ENCODE measurements at regions not wholly inside any gene's neighbourhood (a gene's known extent, or its start where the extent isn't known, plus 50 kb on each side); places are given as distances from the start of the nearest gene placed in this dataset.

GRCh38 chr10:131817866-131818509 is 82.8 kb upstream of the PPP2R2D start:
- ATAC-seq (no peak), FAIRE-seq (no peak), DNase-seq (ENCODE audit: low read depth in 1 of 2, low spot score in 1 of 2) (no peak)
- Histone ChIP-seq H3K9me3 (no peaks in the 10 kb centered on the region), H3K27ac (no peak overlapping the region), H3K4me3 (no peak overlapping the region), H3K4me1 (no peaks in the 10 kb centered on the region), H3K4me2 (no peak overlapping the region)
- TF ChIP-seq USF2 (IDR thresholded peaks at IDR 0.05) (no peak), CBX2 (IDR thresholded peaks at IDR 0.05; ENCODE audit: borderline replicate concordance, low read depth) (no peak), RNF2 (IDR thresholded peaks at IDR 0.05; ENCODE audit: borderline replicate concordance, low read depth) (no peak), EHMT2 (IDR thresholded peaks at IDR 0.05; ENCODE audit: low read depth) (no peak), ZC3H11A (IDR thresholded peaks at IDR 0.05) (no peak), PHF8 (IDR thresholded peaks at IDR 0.05; ENCODE audit: borderline replicate concordance, low read depth) (no peak), SMC3 (IDR thresholded peaks at IDR 0.05) (no peak), BHLHE40 (IDR thresholded peaks at IDR 0.05; ENCODE audit: low read depth, low read length) (no peak), FOSB (CRISPR knock-in tag; IDR thresholded peaks at IDR 0.05) (no peak), ZNF302 (CRISPR knock-in tag; IDR thresholded peaks at IDR 0.05) (no peak), HOXB13 (CRISPR knock-in tag; IDR thresholded peaks at IDR 0.05; ENCODE audit: low read depth) (no peak), POLR2AphosphoS2 (conservative IDR thresholded peaks at IDR 0.05; ENCODE audit: low read length) (no peak)
- TF ChIP-seq, protein P1, sequence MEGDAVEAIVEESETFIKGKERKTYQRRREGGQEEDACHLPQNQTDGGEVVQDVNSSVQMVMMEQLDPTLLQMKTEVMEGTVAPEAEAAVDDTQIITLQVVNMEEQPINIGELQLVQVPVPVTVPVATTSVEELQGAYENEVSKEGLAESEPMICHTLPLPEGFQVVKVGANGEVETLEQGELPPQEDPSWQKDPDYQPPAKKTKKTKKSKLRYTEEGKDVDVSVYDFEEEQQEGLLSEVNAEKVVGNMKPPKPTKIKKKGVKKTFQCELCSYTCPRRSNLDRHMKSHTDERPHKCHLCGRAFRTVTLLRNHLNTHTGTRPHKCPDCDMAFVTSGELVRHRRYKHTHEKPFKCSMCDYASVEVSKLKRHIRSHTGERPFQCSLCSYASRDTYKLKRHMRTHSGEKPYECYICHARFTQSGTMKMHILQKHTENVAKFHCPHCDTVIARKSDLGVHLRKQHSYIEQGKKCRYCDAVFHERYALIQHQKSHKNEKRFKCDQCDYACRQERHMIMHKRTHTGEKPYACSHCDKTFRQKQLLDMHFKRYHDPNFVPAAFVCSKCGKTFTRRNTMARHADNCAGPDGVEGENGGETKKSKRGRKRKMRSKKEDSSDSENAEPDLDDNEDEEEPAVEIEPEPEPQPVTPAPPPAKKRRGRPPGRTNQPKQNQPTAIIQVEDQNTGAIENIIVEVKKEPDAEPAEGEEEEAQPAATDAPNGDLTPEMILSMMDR (IDR thresholded peaks at IDR 0.05), result no peak
- TF ChIP-seq, protein P2, sequence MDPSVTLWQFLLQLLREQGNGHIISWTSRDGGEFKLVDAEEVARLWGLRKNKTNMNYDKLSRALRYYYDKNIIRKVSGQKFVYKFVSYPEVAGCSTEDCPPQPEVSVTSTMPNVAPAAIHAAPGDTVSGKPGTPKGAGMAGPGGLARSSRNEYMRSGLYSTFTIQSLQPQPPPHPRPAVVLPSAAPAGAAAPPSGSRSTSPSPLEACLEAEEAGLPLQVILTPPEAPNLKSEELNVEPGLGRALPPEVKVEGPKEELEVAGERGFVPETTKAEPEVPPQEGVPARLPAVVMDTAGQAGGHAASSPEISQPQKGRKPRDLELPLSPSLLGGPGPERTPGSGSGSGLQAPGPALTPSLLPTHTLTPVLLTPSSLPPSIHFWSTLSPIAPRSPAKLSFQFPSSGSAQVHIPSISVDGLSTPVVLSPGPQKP (IDR thresholded peaks at IDR 0.05; ENCODE audit: low read depth, low read length), result no peak
- 19% methylated on average over 13 of the region's 13 CpGs for WGBS (ENCODE audit: missing lambda C conversion rate)
- POLR2A ChIA-PET, result no interaction called here
- CTCF ChIA-PET, result interaction anchor here (0.6 kb wide), 1 partner anchor 576 kb away, joined by 3 read pairs; no protein-coding TSS in a partner anchor

DNA sequence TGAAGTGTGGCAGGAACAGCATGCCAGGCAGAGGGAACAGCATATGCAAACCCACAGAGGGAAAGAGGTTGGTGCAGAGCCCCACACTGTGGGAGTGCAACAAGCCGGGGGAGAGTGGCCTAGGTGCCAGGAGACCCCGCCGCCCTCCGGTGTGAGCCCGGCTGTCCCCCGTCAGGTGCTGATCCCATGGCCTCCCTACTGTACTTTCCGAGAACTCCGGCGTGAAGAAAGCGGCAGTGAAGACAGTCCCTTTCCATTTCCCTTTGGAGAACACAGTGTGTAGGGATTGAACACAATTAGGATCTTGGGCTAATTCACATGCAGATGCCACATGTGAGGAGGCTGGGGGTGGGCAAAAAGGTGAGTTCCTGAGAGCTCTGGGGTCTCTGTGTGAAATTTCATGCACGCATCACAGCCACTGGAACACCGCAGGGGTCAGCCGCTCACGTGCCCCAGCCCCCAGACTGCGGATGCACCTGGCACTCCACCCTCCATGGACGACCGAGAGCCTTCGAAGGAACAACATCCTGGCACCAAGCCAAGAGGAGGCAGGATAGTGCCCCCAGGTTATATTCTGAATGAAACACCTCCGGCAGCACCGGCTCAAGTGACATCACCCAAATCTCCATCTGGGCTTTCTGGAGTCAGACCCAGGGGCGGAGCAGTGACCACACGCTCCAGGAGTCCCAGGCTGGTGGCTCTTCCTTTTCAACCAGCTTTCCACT is 82.1 kb upstream of the PPP2R2D start:
- H3K27ac ChIP-seq, result no peak overlapping the region
- WGBS (ENCODE audit: missing lambda C conversion rate), result 63% methylated on average over 18 of the region's 22 CpGs
- no peaks in the 10 kb centered on the region for H3K4me1 ChIP-seq
- no peak overlapping the region for H3K4me3 ChIP-seq
- CTCF ChIA-PET, result no interaction called here
- ATAC-seq (no peak), FAIRE-seq (no peak), DNase-seq (ENCODE audit: low read depth in 1 of 2, low spot score in 1 of 2) (no peak)
- POLR2A ChIA-PET, result no interaction called here
- H3K4me2 ChIP-seq, result no peak overlapping the region
- no peak for TF ChIP-seq MYC (IDR thresholded peaks at IDR 0.05; ENCODE audit: borderline replicate concordance, low read length)
- TF ChIP-seq, protein P3, sequence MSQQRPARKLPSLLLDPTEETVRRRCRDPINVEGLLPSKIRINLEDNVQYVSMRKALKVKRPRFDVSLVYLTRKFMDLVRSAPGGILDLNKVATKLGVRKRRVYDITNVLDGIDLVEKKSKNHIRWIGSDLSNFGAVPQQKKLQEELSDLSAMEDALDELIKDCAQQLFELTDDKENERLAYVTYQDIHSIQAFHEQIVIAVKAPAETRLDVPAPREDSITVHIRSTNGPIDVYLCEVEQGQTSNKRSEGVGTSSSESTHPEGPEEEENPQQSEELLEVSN (IDR thresholded peaks at IDR 0.05; ENCODE audit: borderline replicate concordance, low read depth), result no peak
- no peak for TF ChIP-seq ZSCAN20 (CRISPR knock-in tag; IDR thresholded peaks at IDR 0.05)
- no peak for TF ChIP-seq CBX2 (IDR thresholded peaks at IDR 0.05; ENCODE audit: borderline replicate concordance, low read depth)
- no peak for TF ChIP-seq GATA3 (IDR thresholded peaks at IDR 0.05; ENCODE audit: borderline replicate concordance)
- TF ChIP-seq NFE2L2 (conservative IDR thresholded peaks at IDR 0.05; ENCODE audit: low read length), result no peak
- no peak for TF ChIP-seq MAFK (IDR thresholded peaks at IDR 0.05; ENCODE audit: partially characterized antibody)
- TF ChIP-seq REST (IDR thresholded peaks at IDR 0.05), result no peak
- H3K9me3 ChIP-seq, result no peaks in the 10 kb centered on the region
